SK-N-MC (cell line): ENCODE measurements at regions not wholly inside any gene's neighbourhood (a gene's known extent, or its start where the extent isn't known, plus 50 kb on each side); places are given as distances from the start of the nearest gene placed in this dataset.

ENCODE experiments used
- EZH2 ChIP-seq: fragments of 200-600 bp; sonication (generic); IDR thresholded peaks from one replicate; pipeline ENCODE4 v1.6.1; 2017; ENCODE audit warnings: antibody characterized with exemption
- FOXP2 ChIP-seq: optimal IDR thresholded peaks from 2 replicates; pipeline ENCODE3; 2011; ENCODE audit warnings: mild to moderate bottlenecking, moderate library complexity; ENCODE audit not compliant: insufficient read depth; ENCODE audit errors: extremely low read length, control extremely low read depth
- POLR2AphosphoS5 ChIP-seq: IDR thresholded peaks from 2 replicates; pipeline ENCODE4 v1.6.1; 2012; ENCODE audit warnings: mild to moderate bottlenecking, low read depth, low read length, borderline replicate concordance

DNA sequence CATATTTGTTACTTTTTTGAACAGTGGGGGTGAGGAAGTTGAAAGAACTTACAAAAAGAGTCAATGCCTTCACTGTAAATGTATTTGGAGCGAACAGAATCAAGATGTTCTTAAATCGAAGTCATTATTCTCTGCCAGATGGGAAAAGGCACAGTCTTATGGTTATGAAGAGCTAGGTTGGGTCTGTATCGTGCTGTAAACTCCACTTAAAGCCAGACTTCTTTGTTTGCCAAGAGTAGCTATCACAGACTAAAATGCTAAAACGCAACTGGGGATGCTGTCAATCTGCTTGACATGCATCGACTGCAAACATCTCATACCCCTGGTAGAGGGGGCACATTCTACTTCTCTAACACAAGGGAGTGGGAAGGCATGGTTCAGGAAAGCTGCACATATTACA lies 160.4 kb downstream of the DACT1 start:
- TF ChIP-seq POLR2AphosphoS5 (no peak), EZH2 (no peak), FOXP2 (no peak)
